WI38 (cell line): ENCODE measurements at regions not wholly inside any gene's neighbourhood (a gene's known extent, or its start where the extent isn't known, plus 50 kb on each side); places are given as distances from the start of the nearest gene placed in this dataset.

ENCODE experiments used
- H3K4me3 ChIP-seq: 2 replicates; pipeline ENCODE4 v1.5.1; 2011; ENCODE audit warnings: low read depth, mild to moderate bottlenecking, control low read depth, low read length
- CTCF ChIP-seq: IDR thresholded peaks from 2 replicates; pipeline ENCODE4 v1.5.1; 2012; ENCODE audit warnings: low read depth, mild to moderate bottlenecking, control low read depth, low read length

- TF ChIP-seq CTCF = no peak
These were observed 355.8 kb upstream of the RGS6 start for GRCh38 chr14:71576472-71576871.

DNA sequence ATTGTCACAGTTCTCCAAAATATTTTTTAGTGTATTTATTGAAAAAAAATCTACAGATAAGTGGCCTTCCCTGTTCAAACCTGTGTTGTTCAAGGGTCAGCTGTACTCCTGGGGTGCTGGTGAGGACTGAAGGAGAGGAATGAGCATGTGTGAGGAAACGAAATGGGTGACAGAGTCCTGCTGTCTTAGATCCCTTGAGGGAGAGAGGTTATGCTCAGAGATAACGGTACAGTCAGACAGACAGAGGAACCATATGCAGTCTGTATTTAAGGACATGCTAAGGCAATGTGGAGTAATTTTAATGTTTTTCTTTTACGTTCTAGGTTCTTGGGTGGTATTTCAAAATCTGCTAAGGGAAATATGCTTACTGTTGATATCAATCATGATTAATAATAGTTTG lies 352.9 kb upstream of the RGS6 start:
- H3K4me3 ChIP-seq = no peak overlapping the region
- TF ChIP-seq CTCF = no peak

More at GRCh38 chr14:71576472-71576871, 355.8 kb upstream of the RGS6 start:
- no peak overlapping the region for H3K4me3 ChIP-seq

- H3K4me3 ChIP-seq = no peak overlapping the region
- TF ChIP-seq CTCF = no peak
These were observed 349.5 kb upstream of the RGS6 start for GRCh38 chr14:71582705-71583104.

DNA sequence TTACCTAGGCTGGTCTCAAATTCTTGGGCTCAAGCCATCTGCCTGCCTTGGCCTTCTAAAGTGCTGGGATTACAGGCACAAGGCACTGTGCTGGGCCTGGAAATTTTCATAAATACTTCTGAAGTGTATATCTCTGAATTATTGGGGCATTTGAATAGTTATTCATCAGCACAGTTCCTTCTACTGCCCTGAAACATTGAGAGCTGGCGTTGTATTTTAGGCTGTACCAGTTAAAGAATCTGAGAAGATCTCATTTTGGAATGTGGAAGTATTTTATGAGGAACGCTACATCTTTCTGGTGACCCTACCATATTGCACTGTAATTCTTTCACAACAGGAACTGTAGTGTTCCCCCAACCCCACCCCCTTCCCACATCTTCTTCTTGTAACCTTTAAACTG lies 349.0 kb upstream of the RGS6 start:
- no peak for TF ChIP-seq CTCF
- no peak overlapping the region for H3K4me3 ChIP-seq

DNA sequence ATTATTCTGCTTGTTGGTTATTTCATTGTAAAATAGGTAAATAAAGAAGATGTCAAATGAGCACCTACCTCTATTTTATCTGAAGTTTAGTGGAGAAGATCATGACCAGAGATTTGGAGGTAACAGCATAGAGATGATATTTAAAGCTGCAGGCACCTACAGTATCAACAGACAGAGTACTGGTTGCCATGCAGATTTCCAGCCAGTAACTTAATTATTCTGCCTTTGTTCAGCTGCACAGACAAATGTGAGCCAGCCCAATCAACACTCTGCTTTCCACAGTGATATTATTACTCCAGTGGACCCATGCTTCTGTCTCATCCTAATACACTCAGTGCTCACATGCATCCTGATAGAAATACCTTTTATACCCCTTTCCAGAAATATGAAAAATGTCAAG lies 348.5 kb upstream of the RGS6 start:
- TF ChIP-seq CTCF = no peak
- no peak overlapping the region for H3K4me3 ChIP-seq

DNA sequence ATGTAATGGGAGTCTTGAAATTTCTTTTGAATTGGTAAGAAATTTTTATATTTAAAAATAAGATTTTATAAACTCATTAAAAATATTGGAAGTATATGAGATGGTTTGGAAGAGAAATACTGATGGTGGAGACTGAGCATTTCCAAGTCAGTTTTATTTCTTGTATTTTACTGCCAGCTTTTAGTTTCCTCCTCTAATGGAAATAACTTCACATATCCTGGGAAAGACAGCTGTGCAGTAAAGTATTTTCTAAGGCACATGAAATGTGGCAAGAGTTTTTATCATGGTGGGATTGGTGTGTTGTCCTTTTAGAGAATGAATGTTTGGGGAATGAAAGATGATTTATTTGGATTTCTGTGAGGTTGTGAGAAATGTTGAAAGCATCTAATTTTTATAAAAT lies 346.9 kb upstream of the RGS6 start:
- TF ChIP-seq CTCF = no peak
- no peak overlapping the region for H3K4me3 ChIP-seq

GRCh38 chr14:71586131-71586897 lies 345.9 kb upstream of the RGS6 start:
- TF ChIP-seq CTCF = no peak
- H3K4me3 ChIP-seq = peak overlapping the region; percentile 54
